Smooth muscle cell (in vitro differentiated cells): ENCODE measurements at regions not wholly inside any gene's neighbourhood (a gene's known extent, or its start where the extent isn't known, plus 50 kb on each side); places are given as distances from the start of the nearest gene placed in this dataset.
"Not testable (repeated sequence)": the region's sequence is repeated elsewhere in the genome, so short reads cannot be mapped to it uniquely, and the experiment has no call there.

Experiments
- DNase-seq: peaks from one replicate; lab custom pipeline; 2025; ENCODE audit not compliant: unreplicated experiment; lab: John Stamatoyannopoulos, UW
- H2AFZ ChIP-seq: fragments of 200-600 bp; sonication (generic); 2 replicates; pipeline ENCODE4 v1.6.0; 2016; ENCODE audit warnings: antibody characterized with exemption, low read depth, mild to moderate bottlenecking
- H3F3A ChIP-seq: fragments of 200-600 bp; sonication (generic); 2 replicates; pipeline ENCODE4 v1.6.0; 2017; ENCODE audit warnings: antibody characterized with exemption, low read depth
- H3K27ac ChIP-seq: fragments of 200-600 bp; sonication (generic); 2 replicates; pipeline ENCODE4 v1.5.1; 2016; ENCODE audit warnings: low read depth, mild to moderate bottlenecking
- H3K27me3 ChIP-seq: fragments of 200-600 bp; sonication (generic); 2 replicates; pipeline ENCODE4 v1.6.1; 2016; ENCODE audit warnings: low read depth, mild to moderate bottlenecking
- H3K36me3 ChIP-seq: fragments of 200-600 bp; sonication (generic); 2 replicates; pipeline ENCODE4 v1.5.1; 2016; ENCODE audit warnings: low read depth
- H3K4me1 ChIP-seq: fragments of 200-600 bp; sonication (generic); 2 replicates; pipeline ENCODE4 v1.5.1; 2016; ENCODE audit warnings: low read depth
- H3K4me2 ChIP-seq: fragments of 200-600 bp; sonication (generic); 2 replicates; pipeline ENCODE4 v1.6.0; 2016; ENCODE audit warnings: mild to moderate bottlenecking
- H3K4me3 ChIP-seq: fragments of 200-600 bp; sonication (generic); 2 replicates; pipeline ENCODE4 v1.5.1; 2016; ENCODE audit warnings: mild to moderate bottlenecking
- H3K79me2 ChIP-seq: fragments of 200-600 bp; sonication (generic); 2 replicates; pipeline ENCODE4 v1.6.0; 2016; ENCODE audit warnings: low read depth, mild to moderate bottlenecking
- H3K9ac ChIP-seq: fragments of 200-600 bp; sonication (generic); 2 replicates; pipeline ENCODE4 v1.6.0; 2016; ENCODE audit warnings: low read depth
- H3K9me3 ChIP-seq: fragments of 200-600 bp; sonication (generic); replicated peaks from 2 replicates; pipeline ENCODE4 v1.5.1; 2016; ENCODE audit warnings: low read depth
- H4K20me1 ChIP-seq: fragments of 200-600 bp; sonication (generic); 2 replicates; pipeline ENCODE4 v1.6.0; 2016; ENCODE audit warnings: low read depth
- WGBS: methylation state at CpG from one replicate; pipeline ENCODE4 v1.1.7; 2016; ENCODE audit warnings: low lambda C conversion rate; 5-methylcytosine and 5-hydroxymethylcytosine counted together
- TF ChIP-seq, protein P1 (sequence below): fragments of 200-600 bp; sonication (generic); IDR thresholded peaks from 2 replicates; pipeline ENCODE4 v1.5.1; 2017; ENCODE audit warnings: borderline replicate concordance, mild to moderate bottlenecking, antibody characterized with exemption; ENCODE audit not compliant: insufficient read depth, poor library complexity, severe bottlenecking

DNA sequence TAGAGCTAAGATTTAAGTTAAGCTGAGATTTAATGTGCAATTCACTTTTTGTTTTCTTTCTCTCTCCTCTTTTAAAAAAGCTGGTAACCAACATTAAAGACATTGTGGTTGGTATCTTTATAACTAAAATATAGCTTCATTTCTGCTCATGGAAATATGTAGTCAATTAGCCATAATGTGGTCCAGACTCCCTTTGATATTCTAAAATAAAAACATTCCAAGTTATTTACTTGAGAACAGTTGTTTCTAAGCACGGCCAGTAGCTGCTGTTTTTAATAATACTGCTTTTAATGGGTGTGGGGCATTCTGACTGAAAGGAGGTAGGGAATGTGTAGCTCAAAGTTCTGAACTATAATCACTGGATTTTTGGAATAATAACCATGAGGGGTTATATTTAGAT is 183.3 kb upstream of the FBXO11 start:
- no peaks in the 10 kb centered on the region for H3K9me3 ChIP-seq
- H3K9ac ChIP-seq: no peak overlapping the region
- 65% methylated on average over 1 of the region's 1 CpG for WGBS
- no peaks in the 10 kb centered on the region for H3K36me3 ChIP-seq
- H3K4me1 ChIP-seq: no peaks in the 10 kb centered on the region
- H3K27ac ChIP-seq: no peak overlapping the region
- no peaks in the 10 kb centered on the region for H3K27me3 ChIP-seq
- H3K4me3 ChIP-seq: no peak overlapping the region
- H3K4me2 ChIP-seq: no peak overlapping the region
- H3F3A ChIP-seq: peaks cover 4% of the 10 kb centered on the region
- H4K20me1 ChIP-seq: no peaks in the 10 kb centered on the region
- TF ChIP-seq, protein P1, sequence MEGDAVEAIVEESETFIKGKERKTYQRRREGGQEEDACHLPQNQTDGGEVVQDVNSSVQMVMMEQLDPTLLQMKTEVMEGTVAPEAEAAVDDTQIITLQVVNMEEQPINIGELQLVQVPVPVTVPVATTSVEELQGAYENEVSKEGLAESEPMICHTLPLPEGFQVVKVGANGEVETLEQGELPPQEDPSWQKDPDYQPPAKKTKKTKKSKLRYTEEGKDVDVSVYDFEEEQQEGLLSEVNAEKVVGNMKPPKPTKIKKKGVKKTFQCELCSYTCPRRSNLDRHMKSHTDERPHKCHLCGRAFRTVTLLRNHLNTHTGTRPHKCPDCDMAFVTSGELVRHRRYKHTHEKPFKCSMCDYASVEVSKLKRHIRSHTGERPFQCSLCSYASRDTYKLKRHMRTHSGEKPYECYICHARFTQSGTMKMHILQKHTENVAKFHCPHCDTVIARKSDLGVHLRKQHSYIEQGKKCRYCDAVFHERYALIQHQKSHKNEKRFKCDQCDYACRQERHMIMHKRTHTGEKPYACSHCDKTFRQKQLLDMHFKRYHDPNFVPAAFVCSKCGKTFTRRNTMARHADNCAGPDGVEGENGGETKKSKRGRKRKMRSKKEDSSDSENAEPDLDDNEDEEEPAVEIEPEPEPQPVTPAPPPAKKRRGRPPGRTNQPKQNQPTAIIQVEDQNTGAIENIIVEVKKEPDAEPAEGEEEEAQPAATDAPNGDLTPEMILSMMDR: no peak
- no peaks in the 10 kb centered on the region for H3K79me2 ChIP-seq
- H2AFZ ChIP-seq: no peak overlapping the region
- no peak for DNase-seq

DNA sequence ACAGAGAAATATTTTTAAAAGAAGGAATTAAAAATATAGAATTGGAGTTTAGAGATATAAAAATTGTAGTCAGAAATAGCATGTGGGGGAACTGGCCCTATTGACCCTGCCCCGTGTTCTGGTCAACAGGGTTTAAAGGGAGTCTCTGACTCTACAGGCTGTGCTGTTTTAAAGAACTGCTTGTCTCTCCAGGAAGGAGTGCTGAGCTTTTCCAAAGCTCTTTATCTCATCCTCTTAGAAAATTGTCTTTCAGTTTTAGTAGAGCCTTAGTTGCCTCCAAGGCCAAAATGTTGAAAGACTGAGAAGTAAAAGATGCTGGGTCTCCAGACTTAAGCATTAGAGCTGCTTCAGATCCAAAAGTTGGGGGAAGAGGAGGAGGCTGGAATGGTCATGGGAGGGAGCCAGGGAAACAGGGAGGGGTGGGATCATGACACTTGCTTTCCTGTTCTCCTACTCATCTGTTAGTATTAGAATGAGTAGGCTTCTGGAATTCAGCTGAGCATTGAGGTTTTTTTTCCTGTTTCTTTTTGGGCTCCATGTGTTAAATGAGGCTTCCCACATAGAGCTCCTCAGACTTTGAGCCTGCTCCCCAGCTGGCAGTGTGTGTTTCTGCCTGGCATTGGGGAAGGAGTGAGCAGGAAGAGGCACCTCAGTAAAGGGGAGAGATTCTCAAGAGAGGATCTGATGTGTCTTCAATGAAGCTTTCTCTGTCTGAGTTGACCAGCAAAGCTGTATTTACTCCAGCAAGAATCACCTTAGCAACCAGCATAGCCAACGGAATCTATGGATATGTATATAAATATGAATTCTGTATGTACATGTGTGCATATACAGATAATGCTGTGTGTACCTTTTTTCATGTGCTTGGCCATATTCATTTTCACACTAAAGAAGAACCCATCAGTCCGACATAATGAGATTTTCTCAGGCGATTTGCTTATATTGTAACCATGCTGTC is 186.8 kb upstream of the FBXO11 start:
- H2AFZ ChIP-seq: peak overlapping the region; percentile 55
- no peak overlapping the region for H3K4me2 ChIP-seq
- H3K4me1 ChIP-seq: no peaks in the 10 kb centered on the region
- 79% methylated on average over 4 of the region's 4 CpGs for WGBS
- no peak overlapping the region for H3K4me3 ChIP-seq
- H3K9ac ChIP-seq: no peak overlapping the region
- no peaks in the 10 kb centered on the region for H3K36me3 ChIP-seq
- H3K27me3 ChIP-seq: no peaks in the 10 kb centered on the region
- peaks cover 4% of the 10 kb centered on the region for H3F3A ChIP-seq
- H3K9me3 ChIP-seq: no peaks in the 10 kb centered on the region
- H4K20me1 ChIP-seq: no peaks in the 10 kb centered on the region
- TF ChIP-seq, protein P1: no peak
- H3K27ac ChIP-seq: no peak overlapping the region
- no peaks in the 10 kb centered on the region for H3K79me2 ChIP-seq
- DNase-seq: no peak

- not testable (repeated sequence) for H3F3A ChIP-seq, H3K79me2 ChIP-seq, H3K9me3 ChIP-seq
These were observed 190.5 kb upstream of the FBXO11 start for GRCh38 chr2:48096765-48097164.

DNA sequence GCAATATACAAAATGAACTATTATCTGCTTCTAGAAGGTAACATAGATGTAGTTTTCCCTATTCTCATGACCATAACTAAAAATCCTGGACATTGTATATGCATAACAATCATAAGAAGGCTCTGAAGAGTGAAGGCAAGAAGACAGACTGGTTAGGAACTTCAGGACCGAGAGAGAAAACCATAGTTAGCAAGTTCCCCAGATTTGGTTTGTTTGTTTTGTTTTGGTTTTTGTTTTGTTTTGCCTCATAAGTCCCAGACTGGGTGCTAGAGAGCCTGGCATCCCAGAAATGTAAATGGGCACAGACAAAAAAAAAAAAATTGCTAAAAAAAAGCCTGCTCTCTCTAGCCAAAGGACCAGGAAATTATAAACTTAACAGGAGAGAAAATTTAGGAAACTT is 192.2 kb upstream of the FBXO11 start:
- TF ChIP-seq, protein P1: no peak

More at GRCh38 chr2:48096765-48097164, 190.5 kb upstream of the FBXO11 start:
- not testable (repeated sequence) for H3K9ac ChIP-seq, H3K27ac ChIP-seq, H4K20me1 ChIP-seq, H3K4me1 ChIP-seq, H2AFZ ChIP-seq, H3K27me3 ChIP-seq, H3K4me3 ChIP-seq, H3K36me3 ChIP-seq, DNase-seq, H3K4me2 ChIP-seq
- 83% methylated on average over 1 of the region's 1 CpG for WGBS

More for the DNA sequence above, 192.2 kb upstream of the FBXO11 start:
- H3K9me3 ChIP-seq: no peaks in the 10 kb centered on the region
- H3K9ac ChIP-seq: no peak overlapping the region
- no peak overlapping the region for H3K27ac ChIP-seq
- H3F3A ChIP-seq: no peaks in the 10 kb centered on the region
- WGBS: 88% methylated on average over 1 of the region's 1 CpG
- H4K20me1 ChIP-seq: no peaks in the 10 kb centered on the region
- H3K79me2 ChIP-seq: no peaks in the 10 kb centered on the region
- H3K4me3 ChIP-seq: no peak overlapping the region
- DNase-seq: no peak
- H2AFZ ChIP-seq: no peak overlapping the region
- H3K4me1 ChIP-seq: no peaks in the 10 kb centered on the region
- no peaks in the 10 kb centered on the region for H3K27me3 ChIP-seq
- H3K4me2 ChIP-seq: no peak overlapping the region
- no peaks in the 10 kb centered on the region for H3K36me3 ChIP-seq
